ENCODE measurements at regions not wholly inside any gene's neighbourhood (a gene's known extent, or its start where the extent isn't known, plus 50 kb on each side); places are given as distances from the start of the nearest gene placed in this dataset.

DNA sequence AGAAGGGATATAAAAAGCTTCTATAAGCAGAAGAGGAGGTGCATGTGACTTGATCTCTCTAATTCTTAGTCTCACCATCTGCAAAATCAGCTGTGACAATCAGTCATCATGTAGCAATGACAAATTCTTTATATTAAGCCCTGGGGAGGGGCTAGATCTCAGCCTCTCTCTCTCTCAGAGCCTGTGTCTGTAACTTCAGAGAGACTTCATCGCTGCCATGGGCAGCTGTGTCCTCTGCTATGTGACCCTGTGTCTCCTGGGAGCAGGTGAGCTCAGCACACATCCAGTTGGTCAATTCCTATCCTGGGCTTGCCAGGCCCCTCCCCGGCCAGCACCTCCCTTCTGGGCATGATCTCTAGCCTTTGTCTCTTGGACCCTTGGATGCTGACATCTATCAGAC, 109.6 kb downstream of the ANKRD18B start:
- H2AFZ ChIP-seq, result no peak overlapping the region
- H3K9me3 ChIP-seq (ENCODE audit: insufficient read depth, low read depth), result no peaks in the 10 kb centered on the region
- no peak overlapping the region for H3K4me3 ChIP-seq
- H3F3A ChIP-seq (ENCODE audit: insufficient read depth, low read depth), result no peaks in the 10 kb centered on the region
- no peaks in the 10 kb centered on the region for H3K4me1 ChIP-seq (replicated peaks; ENCODE audit: insufficient read depth)
- no peaks in the 10 kb centered on the region for H3K27me3 ChIP-seq (ENCODE audit: insufficient read depth, low read depth)
- POLR2A ChIA-PET (ENCODE audit: unreplicated experiment), result no interaction called here
- CTCF ChIA-PET, result no interaction called here
- no peak for DNase-seq
- intact Hi-C loops (cut with micrococcal nuclease; ENCODE audit: unreplicated experiment), result no loop called here
- no TSS peak for BruUV-seq (replicated peaks)
- H3K4me2 ChIP-seq, result no peak overlapping the region
- TF ChIP-seq, protein P1, sequence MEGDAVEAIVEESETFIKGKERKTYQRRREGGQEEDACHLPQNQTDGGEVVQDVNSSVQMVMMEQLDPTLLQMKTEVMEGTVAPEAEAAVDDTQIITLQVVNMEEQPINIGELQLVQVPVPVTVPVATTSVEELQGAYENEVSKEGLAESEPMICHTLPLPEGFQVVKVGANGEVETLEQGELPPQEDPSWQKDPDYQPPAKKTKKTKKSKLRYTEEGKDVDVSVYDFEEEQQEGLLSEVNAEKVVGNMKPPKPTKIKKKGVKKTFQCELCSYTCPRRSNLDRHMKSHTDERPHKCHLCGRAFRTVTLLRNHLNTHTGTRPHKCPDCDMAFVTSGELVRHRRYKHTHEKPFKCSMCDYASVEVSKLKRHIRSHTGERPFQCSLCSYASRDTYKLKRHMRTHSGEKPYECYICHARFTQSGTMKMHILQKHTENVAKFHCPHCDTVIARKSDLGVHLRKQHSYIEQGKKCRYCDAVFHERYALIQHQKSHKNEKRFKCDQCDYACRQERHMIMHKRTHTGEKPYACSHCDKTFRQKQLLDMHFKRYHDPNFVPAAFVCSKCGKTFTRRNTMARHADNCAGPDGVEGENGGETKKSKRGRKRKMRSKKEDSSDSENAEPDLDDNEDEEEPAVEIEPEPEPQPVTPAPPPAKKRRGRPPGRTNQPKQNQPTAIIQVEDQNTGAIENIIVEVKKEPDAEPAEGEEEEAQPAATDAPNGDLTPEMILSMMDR (conservative IDR thresholded peaks at IDR 0.05), result no peak
- no peak for TF ChIP-seq EZH2 (IDR thresholded peaks at IDR 0.05; ENCODE audit: low read depth)
- no peaks in the 10 kb centered on the region for H4K20me1 ChIP-seq (ENCODE audit: insufficient read depth)
- no peak overlapping the region for H3K27ac ChIP-seq
- no peaks in the 10 kb centered on the region for H3K9me2 ChIP-seq (ENCODE audit: insufficient read depth)
- no peaks in the 10 kb centered on the region for H3K79me2 ChIP-seq (ENCODE audit: low read depth)
- H3K36me3 ChIP-seq (ENCODE audit: low read depth), result no peaks in the 10 kb centered on the region

DNA sequence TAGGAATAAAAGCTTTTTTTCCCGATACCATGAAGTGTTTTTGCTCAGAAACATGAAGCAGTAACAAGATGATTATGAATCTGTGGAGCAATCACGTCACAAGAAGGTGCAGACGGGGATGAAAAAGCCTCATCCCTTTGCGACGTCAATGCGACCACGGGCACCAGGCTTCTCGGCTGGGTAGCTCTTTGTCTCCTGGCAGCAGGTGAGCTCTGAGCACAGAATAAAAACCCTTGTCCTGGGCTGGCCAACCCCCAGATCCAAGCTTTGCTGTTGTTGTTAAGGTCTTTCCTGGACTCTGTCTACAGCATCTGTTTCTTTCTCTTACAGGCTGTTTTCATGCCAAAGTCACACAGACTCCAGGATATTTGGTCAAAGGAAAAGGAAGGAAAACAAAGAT, 113.8 kb downstream of the ANKRD18B start:
- ChIA-PET CTCF (no interaction called here), POLR2A (ENCODE audit: unreplicated experiment) (no interaction called here)
- Histone ChIP-seq H3K27me3 (ENCODE audit: insufficient read depth, low read depth) (no peaks in the 10 kb centered on the region), H4K20me1 (ENCODE audit: insufficient read depth) (no peaks in the 10 kb centered on the region), H3K27ac (no peak overlapping the region), H3K9me3 (ENCODE audit: insufficient read depth, low read depth) (no peaks in the 10 kb centered on the region), H3K4me2 (no peak overlapping the region), H3K36me3 (ENCODE audit: low read depth) (no peaks in the 10 kb centered on the region), H3F3A (ENCODE audit: insufficient read depth, low read depth) (no peaks in the 10 kb centered on the region), H2AFZ (no peak overlapping the region), H3K79me2 (ENCODE audit: low read depth) (no peaks in the 10 kb centered on the region), H3K4me1 (replicated peaks; ENCODE audit: insufficient read depth) (no peaks in the 10 kb centered on the region), H3K4me3 (no peak overlapping the region), H3K9me2 (ENCODE audit: insufficient read depth) (no peaks in the 10 kb centered on the region)
- intact Hi-C loops (cut with micrococcal nuclease; ENCODE audit: unreplicated experiment), result no loop called here
- no TSS peak for BruUV-seq (replicated peaks)
- TF ChIP-seq, protein P1 (conservative IDR thresholded peaks at IDR 0.05), result no peak
- no peak for TF ChIP-seq EZH2 (IDR thresholded peaks at IDR 0.05; ENCODE audit: low read depth)
- DNase-seq, result no peak

DNA sequence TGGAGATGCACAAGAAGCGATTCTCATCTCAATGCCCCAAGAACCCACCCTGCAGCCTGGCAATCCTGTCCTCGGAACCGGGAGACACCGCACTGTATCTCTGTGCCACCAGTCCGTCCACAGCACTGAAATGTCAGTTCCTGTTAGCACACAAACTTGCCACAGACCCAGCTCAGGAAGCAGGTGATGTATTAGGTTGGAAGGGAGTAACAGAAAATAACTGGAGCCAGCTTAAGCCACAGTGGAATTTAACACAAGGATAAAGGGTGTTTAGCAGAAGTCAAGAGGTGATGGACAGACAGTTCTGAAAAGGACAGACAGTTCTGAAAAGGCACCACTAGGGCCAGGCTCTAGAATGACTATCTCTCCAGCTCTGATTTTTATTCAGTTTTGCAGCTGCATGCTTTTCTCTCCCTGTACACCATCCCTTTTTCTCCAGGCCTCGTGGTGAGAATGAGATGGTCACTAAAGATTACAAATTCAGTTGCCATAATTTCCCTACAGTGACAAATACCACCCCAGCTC, 114.4 kb downstream of the ANKRD18B start:
- H3F3A ChIP-seq (ENCODE audit: insufficient read depth, low read depth), result no peaks in the 10 kb centered on the region
- H3K9me3 ChIP-seq (ENCODE audit: insufficient read depth, low read depth), result no peaks in the 10 kb centered on the region
- H2AFZ ChIP-seq, result no peak overlapping the region
- POLR2A ChIA-PET (ENCODE audit: unreplicated experiment), result no interaction called here
- H3K4me1 ChIP-seq (replicated peaks; ENCODE audit: insufficient read depth), result no peaks in the 10 kb centered on the region
- H4K20me1 ChIP-seq (ENCODE audit: insufficient read depth), result no peaks in the 10 kb centered on the region
- CTCF ChIA-PET, result no interaction called here
- H3K79me2 ChIP-seq (ENCODE audit: low read depth), result no peaks in the 10 kb centered on the region
- TF ChIP-seq EZH2 (IDR thresholded peaks at IDR 0.05; ENCODE audit: low read depth), result no peak
- TF ChIP-seq, protein P1 (conservative IDR thresholded peaks at IDR 0.05), result no peak
- no peaks in the 10 kb centered on the region for H3K36me3 ChIP-seq (ENCODE audit: low read depth)
- H3K27me3 ChIP-seq (ENCODE audit: insufficient read depth, low read depth), result no peaks in the 10 kb centered on the region
- no peak overlapping the region for H3K27ac ChIP-seq
- no peak overlapping the region for H3K4me3 ChIP-seq
- DNase-seq, result no peak
- H3K9me2 ChIP-seq (ENCODE audit: insufficient read depth), result no peaks in the 10 kb centered on the region
- H3K4me2 ChIP-seq, result no peak overlapping the region
- BruUV-seq (replicated peaks), result no TSS peak
- intact Hi-C loops (cut with micrococcal nuclease; ENCODE audit: unreplicated experiment), result no loop called here
